SKM-1 treated with dmso at 0.1 percent for 144 hours (cell line): ENCODE measurements at regions not wholly inside any gene's neighbourhood (a gene's known extent, or its start where the extent isn't known, plus 50 kb on each side); places are given as distances from the start of the nearest gene placed in this dataset.
"Not testable (repeated sequence)": the region's sequence is repeated elsewhere in the genome, so short reads cannot be mapped to it uniquely, and the experiment has no call there.

Source experiments
- DNase-seq: peaks from one replicate; lab custom pipeline; 2025; ENCODE audit not compliant: unreplicated experiment; lab: John Stamatoyannopoulos, UW

GRCh38 chr6:144474904-144475303 lies 189.8 kb downstream of the UTRN start:
- DNase-seq = no peak

- peak; percentile 5 for DNase-seq
Measured at GRCh38 chr6:144475411-144475810, 190.3 kb downstream of the UTRN start.

- DNase-seq = no peak
Measured at GRCh38 chr6:144476286-144476685, 191.2 kb downstream of the UTRN start.

- DNase-seq = no peak
Measured at GRCh38 chr6:144477396-144477795, 192.3 kb downstream of the UTRN start.

GRCh38 chr6:144477856-144478255 lies 192.7 kb downstream of the UTRN start:
- DNase-seq = no peak

- DNase-seq = no peak
Measured at GRCh38 chr6:144478483-144478882, 193.3 kb downstream of the UTRN start.

- DNase-seq = no peak
Measured at GRCh38 chr6:144479991-144480390, 194.9 kb downstream of the UTRN start.

- no peak for DNase-seq
Measured at GRCh38 chr6:144480473-144480872, 195.3 kb downstream of the UTRN start.

DNA sequence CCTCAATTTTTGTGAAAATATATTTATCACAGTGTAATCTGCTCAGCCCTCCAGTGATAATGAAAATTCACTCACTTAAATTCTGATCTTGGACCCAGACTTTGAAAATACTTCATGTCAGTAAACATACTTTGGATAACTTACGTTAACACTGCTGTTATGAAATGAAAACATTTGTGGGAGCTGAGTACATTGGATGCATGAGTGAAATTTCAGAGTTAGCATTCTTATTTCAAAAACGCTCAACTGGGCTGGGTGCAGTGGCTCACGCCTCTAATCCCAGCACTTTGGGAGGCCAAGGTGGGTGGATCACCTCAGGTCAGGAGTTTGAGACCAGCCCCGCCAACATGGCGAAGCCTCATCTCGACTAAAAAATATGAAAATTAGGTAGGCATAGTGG lies 196.4 kb downstream of the UTRN start:
- no peak for DNase-seq

DNA sequence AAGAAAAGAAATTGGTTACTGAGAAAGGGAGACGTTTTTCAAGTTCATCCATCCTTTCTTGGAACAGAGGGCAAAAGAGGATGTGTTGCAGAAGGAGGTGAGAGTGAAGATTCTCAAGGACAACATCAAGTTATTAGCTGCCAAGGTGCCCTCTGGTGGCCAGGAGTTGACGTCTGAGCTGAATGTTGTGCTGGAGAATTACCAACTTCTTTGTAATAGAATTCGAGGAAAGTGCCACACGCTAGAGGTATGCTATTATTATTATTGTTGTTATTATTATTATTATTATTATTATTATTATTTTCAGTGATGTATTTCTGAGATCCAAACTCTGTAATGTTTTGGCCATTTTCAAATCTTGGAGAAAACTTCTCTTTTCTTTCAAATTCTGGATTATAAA lies 197.0 kb downstream of the UTRN start:
- peak; percentile 61 for DNase-seq

DNA sequence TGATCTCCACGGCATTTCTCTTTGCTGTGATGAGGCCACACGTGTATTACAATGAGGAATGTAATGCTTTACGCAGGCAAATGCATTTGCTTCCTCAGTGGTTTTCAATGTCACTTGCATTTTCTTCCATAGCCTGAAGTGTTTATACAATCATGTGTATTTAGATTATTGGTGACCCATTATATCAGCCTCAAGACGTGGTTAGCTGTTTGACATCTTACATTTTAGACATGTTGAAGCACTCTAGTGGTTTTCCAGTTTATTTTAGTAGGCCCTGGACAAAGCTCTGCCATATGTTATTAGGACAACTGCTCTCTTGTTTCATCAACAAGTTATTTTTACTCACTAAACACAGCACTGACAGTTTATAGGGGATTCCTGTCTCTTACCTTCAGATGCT lies 200.4 kb downstream of the UTRN start:
- no peak for DNase-seq

DNA sequence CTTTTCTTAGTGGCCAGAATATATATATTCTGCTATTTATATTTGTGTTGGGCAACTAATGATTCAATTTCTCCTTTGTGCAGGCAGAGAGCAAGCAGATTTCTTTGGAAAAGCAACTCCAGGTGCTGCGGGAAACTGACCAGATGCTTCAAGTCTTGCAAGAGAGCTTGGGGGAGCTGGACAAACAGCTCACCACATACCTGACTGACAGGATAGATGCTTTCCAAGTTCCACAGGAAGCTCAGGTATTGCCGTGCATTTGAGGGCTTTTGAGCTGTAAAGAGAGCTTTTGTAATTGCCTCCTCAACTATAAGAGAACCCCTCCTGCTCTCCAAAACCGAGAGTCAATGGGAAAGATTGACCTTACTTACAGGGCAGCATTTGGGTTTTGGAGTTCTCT lies 203.5 kb downstream of the UTRN start:
- no peak for DNase-seq

DNA sequence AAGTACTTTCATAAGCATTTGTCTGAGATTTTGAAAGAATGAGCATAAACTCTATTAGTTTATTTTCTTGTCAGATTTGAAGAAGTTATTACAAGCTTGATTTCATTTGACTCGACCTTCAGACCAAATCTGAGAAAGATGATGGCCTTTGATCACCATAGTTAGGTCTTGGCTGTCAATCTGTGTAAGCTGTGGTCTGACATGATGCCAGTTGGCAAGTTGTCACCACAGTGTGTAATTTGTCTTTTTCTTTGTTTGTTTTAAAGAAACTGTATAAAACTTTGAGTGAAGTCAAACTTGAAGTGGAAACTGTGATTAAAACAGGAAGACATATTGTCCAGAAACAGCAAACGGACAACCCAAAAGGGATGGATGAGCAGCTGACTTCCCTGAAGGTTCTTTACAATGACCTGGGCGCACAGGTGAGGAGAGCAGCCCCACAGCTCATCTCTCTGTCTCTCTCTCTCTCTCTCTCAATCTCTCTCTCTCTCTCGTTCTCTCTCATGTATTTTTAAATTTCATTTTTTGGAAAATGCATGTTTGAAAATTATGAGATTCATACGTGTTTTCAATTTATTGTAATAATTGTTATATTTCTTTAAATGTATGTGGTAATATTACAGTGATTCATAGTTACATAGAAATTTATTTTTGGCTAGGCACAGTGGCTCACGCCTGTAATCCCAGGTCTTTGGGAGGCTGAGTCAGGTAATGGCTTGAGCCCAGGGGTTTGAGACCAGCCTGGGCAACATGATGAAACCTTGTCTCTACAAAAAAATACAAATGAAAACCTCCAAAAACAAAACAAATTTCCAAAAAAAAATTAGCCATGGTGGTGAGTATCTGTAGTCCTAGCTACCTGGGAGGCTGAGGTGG lies 208.1 kb downstream of the UTRN start:
- DNase-seq = no peak

DNA sequence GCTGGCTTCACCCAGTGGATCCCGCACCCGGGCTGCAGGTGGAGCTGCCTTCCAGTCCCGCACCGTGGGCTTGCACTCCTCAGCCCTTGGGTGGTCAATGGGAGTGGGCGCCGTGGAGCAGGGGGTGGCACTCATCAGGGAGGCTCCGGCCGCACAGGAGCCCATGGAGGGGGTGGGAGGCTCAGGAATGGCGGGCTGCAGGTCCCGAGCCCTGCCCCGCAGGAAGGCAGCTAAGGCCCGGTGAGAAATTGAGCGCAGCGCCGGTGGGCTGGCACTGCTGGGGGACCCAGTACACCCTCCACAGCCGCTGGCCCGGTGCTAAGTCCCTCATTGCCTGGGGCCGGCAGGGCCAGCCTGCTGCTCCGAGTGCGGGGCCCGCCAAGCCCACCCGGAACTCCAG lies 209.9 kb downstream of the UTRN start:
- DNase-seq = not testable (repeated sequence)

- no peak for DNase-seq
Measured at GRCh38 chr6:144497650-144498049, 212.5 kb downstream of the UTRN start.

GRCh38 chr6:144500892-144501291 lies 215.8 kb downstream of the UTRN start:
- DNase-seq = no peak

DNA sequence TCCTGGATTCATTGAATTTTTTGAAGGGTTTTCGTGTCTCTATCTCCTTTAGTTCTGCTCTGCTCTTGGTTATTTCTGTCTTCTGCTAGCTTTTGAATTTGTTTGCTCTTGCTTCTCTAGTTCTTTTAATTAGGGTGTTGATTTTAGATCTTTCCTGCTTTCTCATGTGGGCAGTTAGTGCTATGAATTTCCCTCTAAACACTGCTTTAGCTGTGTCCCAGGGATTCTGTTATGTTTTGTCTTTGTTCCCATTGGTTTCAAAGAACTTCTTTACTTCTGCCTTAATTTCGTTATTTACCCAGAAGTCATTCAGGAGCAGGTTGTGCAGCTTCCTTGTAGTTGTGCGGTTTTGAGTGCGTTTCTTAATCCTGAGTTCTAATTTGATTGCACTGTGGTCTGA lies 220.1 kb downstream of the UTRN start:
- not testable (repeated sequence) for DNase-seq

DNA sequence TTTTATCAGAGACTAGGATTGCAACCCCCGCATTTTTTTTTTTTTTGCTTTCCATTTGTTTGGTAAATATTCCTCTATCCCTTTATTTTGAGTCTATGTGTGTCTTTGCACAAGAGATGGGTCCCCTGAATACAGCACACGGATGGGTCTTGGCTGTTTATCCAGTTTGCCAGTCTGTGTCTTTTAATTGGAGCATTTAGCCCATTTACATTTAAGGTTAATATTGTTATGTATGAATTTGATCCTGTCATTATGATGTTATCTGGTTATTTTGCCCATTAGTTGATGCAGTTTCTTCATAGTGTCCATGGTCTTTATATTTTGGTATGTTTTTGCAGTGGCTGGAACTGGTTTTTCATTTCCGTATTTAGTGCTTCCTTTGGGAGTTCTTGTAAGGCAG lies 220.9 kb downstream of the UTRN start:
- not testable (repeated sequence) for DNase-seq

DNA sequence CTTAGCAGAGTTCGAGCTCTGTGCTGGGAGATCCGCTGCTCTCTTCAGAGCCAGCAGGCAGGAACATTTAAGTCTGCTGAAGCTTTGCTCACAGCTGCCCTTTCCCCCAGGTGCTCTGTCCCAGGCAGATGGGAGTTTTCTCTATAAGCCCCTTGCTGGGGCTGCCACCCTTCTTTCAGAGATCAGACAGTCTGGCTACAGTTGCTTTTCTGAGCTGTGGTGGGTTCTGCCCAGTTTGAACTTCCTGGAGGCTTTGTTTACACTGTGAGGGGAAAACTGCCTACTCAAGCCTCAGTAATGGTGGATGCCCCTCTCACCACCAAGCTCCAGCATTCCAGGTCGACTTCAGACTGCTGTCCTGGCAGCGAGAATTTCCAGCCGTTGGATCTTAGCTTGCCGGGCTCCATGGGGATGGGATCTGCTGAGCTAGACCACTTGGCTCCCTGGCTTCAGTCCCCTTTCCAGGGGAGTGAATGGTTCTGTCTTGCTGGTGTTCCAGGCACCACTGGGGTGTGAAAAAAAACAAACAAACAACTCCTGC lies 222.7 kb downstream of the UTRN start:
- not testable (repeated sequence) for DNase-seq

DNA sequence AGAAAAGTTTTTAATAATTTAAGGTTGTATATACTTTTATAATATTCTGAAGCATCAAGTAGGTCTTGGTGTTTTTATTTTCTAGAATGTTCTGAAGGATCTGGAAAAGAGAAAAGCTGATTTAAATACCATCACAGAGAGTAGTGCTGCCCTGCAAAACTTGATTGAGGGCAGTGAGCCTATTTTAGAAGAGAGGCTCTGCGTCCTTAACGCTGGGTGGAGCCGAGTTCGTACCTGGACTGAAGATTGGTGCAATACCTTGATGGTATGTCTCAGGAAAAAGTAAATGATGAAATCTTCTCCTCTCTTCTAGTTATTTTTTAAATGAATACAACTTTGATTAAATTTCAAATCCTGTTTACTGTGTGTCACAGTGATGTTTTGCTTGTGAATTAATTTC lies 225.7 kb downstream of the UTRN start:
- no peak for DNase-seq

DNA sequence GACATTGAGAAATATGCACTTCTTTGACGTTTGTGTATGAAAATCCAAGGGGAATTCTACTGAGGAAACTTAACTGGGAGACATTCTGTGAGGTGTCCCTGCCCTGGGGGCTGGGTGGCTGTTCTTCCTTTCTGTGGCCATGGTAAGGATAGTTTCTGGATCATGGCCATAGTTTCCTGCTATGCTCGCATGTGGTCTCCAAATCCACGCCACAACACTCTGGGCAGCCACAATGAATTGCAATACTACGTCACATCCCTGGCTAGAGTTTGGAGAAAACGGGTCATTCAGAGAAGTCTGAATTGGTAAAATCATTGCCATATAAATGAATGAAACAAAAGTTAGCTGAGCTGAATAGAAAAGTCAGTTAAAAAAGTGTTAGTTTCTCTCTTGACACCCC lies 230.6 kb downstream of the UTRN start:
- DNase-seq = no peak

DNA sequence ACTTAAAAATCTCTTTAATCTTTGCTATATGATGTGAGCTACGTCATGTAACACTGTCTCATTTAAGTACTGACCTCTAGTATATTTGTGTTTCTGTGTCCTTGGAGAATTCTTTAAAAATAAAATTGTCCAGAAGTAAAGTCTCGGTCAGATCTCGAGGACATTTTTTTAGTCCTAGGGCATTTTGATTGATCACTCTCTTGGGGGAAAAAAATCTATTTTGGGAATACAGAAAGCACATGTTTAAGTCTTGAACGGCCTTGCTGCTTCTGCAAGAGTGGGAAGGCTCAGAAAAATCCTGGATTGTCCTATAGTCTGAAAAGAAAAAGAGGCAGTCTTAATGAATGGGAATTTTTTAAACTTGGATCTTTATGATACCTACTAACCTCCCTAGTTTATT lies 234.3 kb downstream of the UTRN start:
- no peak for DNase-seq
